ENCODE measurements at regions not wholly inside any gene's neighbourhood (a gene's known extent, or its start where the extent isn't known, plus 50 kb on each side); places are given as distances from the start of the nearest gene placed in this dataset.
"Not testable (repeated sequence)": the region's sequence is repeated elsewhere in the genome, so short reads cannot be mapped to it uniquely, and the experiment has no call there.

GRCh38 chr7:13009517-13009916, 322.1 kb downstream of the ARL4A start:
- DNase-seq = no peak

GRCh38 chr7:13014011-13014410, 326.6 kb downstream of the ARL4A start:
- DNase-seq = no peak

- DNase-seq = no peak
Observed at GRCh38 chr7:13016036-13016581, 328.7 kb downstream of the ARL4A start.

- DNase-seq = no peak
Observed at GRCh38 chr7:13016592-13017332, 329.3 kb downstream of the ARL4A start.

- peak; percentile 5 for DNase-seq
Observed at GRCh38 chr7:13017333-13017857, 330.0 kb downstream of the ARL4A start.

GRCh38 chr7:13017881-13018280, 330.4 kb downstream of the ARL4A start:
- DNase-seq = no peak

- peak; percentile 6 for DNase-seq
Observed at GRCh38 chr7:13021566-13022300, 334.3 kb downstream of the ARL4A start.

GRCh38 chr7:13024121-13024674, 336.8 kb downstream of the ARL4A start:
- DNase-seq = no peak

GRCh38 chr7:13025043-13025442, 337.6 kb downstream of the ARL4A start:
- not testable (repeated sequence) for DNase-seq

- DNase-seq = no peak
Observed at GRCh38 chr7:13027321-13027720, 339.9 kb downstream of the ARL4A start.

GRCh38 chr7:13028036-13028824, 340.8 kb downstream of the ARL4A start:
- no peak for DNase-seq

GRCh38 chr7:13028825-13029099, 341.3 kb downstream of the ARL4A start:
- no peak for DNase-seq

GRCh38 chr7:13031468-13031867, 344.0 kb downstream of the ARL4A start:
- no peak for DNase-seq

- DNase-seq = no peak
Observed at GRCh38 chr7:13032084-13032483, 344.7 kb downstream of the ARL4A start.

- DNase-seq = peak; percentile 4
Observed at GRCh38 chr7:13032576-13032975, 345.1 kb downstream of the ARL4A start.

- DNase-seq = no peak
Observed at GRCh38 chr7:13034693-13035092, 347.3 kb downstream of the ARL4A start.

GRCh38 chr7:13035233-13035632, 347.8 kb downstream of the ARL4A start:
- no peak for DNase-seq

GRCh38 chr7:13036256-13036780, 348.9 kb downstream of the ARL4A start:
- no peak for DNase-seq

GRCh38 chr7:13037216-13037615, 349.8 kb downstream of the ARL4A start:
- no peak for DNase-seq

GRCh38 chr7:13041368-13041988, 354.0 kb downstream of the ARL4A start:
- no peak for DNase-seq

- DNase-seq = no peak
Observed at GRCh38 chr7:13042605-13043236, 355.3 kb downstream of the ARL4A start.

- DNase-seq = peak; percentile 8
Observed at GRCh38 chr7:13044309-13044708, 356.9 kb downstream of the ARL4A start.

All from NCI-H82 (cell line).